ENCODE measurements at regions not wholly inside any gene's neighbourhood (a gene's known extent, or its start where the extent isn't known, plus 50 kb on each side); places are given as distances from the start of the nearest gene placed in this dataset.
A peak's percentile ranks its signal among the peaks of the same experiment; 100 is the strongest.

DNA sequence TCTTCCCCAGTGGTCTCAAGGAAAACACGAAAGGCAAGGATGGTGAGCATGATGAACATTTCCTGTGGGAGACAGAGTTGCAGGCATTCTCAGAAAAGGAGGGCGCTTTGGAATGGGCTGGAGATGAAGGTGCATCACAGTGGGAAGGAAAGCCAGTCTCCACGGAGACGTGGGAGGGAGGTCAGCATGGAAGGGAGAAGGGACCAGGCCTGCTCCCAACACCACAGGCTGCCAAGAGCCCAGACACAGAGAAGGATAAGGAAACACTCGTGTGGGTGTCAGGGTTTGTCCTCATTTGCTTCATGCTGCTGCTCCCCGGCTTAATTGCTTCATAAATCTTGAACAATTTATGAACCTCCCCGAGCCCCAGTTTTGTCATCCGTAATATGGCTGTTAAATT is 231.5 kb upstream of the ZNF32 start:
- Histone ChIP-seq H3K27ac (ENCODE audit: low read depth in 1 of 2, low read length in 2 of 2) (no peak overlapping the region), H3K9ac (ENCODE audit: low read depth in 1 of 2, low read length in 2 of 2) (no peak overlapping the region), H3K4me1 (ENCODE audit: control insufficient read depth in 4 of 4, insufficient read depth in 4 of 4, low read length in 3 of 4) (no peaks in the 10 kb centered on the region), H3K4me3 (ENCODE audit: low read depth in 1 of 3, low read length in 3 of 3) (no peak overlapping the region), H3K36me3 (ENCODE audit: control insufficient read depth in 4 of 4, insufficient read depth in 3 of 4, low read depth in 1 of 4, low read length in 3 of 4) (no peaks in the 10 kb centered on the region), H3K27me3 (ENCODE audit: control insufficient read depth in 4 of 4, insufficient read depth in 4 of 4, low read length in 3 of 4) (peaks cover 0 to 6% (median 0%) of the 10 kb centered on the region in 4 donors), H3K9me3 (ENCODE audit: control insufficient read depth in 4 of 4, low read length in 3 of 4) (no peaks in the 10 kb centered on the region)
- 76% methylated on average over 8 of the region's 8 CpGs for WGBS
- TF ChIP-seq, protein P1, sequence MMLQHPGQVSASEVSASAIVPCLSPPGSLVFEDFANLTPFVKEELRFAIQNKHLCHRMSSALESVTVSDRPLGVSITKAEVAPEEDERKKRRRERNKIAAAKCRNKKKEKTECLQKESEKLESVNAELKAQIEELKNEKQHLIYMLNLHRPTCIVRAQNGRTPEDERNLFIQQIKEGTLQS (IDR thresholded peaks at IDR 0.05) = no peak
- TF ChIP-seq HNF4A (conservative IDR thresholded peaks at IDR 0.05) (no peak), FOXA1 (IDR thresholded peaks at IDR 0.05) (no peak), YY1 (IDR thresholded peaks at IDR 0.05) (no peak)
- no peak for DNase-seq (ENCODE audit: low spot score)

DNA sequence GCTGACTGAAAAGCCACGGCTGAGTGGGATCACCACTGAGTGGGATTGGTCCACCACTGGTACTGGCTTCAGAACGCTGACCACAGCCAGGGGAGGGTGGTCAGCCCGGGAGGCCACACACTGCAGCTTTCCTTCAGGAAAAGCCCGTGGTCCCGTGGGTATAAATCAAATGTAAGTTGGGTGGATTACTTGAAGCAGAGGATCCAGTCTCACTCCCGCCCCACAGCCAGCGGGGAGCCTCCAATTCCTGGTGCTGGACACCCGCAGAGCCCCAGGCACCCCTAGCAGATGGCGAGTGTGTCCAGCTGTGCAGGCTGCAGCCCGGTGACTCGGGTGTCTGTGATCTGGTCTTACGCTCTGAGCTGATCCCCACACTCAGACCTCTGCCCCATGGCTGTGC is 231.1 kb upstream of the ZNF32 start:
- H3K4me3 ChIP-seq (ENCODE audit: low read depth in 1 of 3, low read length in 3 of 3) = no peak overlapping the region
- no peak overlapping the region for H3K27ac ChIP-seq (ENCODE audit: low read depth in 1 of 2, low read length in 2 of 2)
- TF ChIP-seq GABPA (IDR thresholded peaks at IDR 0.05 in 1 of 2, conservative IDR thresholded peaks at IDR 0.05 in 1 of 2) = no peak
- no peak for TF ChIP-seq YY1 (IDR thresholded peaks at IDR 0.05)
- no peak for DNase-seq (ENCODE audit: low spot score)
- no peak overlapping the region for H3K9ac ChIP-seq (ENCODE audit: low read depth in 1 of 2, low read length in 2 of 2)
- H3K4me1 ChIP-seq (ENCODE audit: control insufficient read depth in 4 of 4, insufficient read depth in 4 of 4, low read length in 3 of 4) = no peaks in the 10 kb centered on the region
- H3K36me3 ChIP-seq (ENCODE audit: control insufficient read depth in 4 of 4, insufficient read depth in 3 of 4, low read depth in 1 of 4, low read length in 3 of 4) = no peaks in the 10 kb centered on the region
- whole genome bisulfite sequencing = 90% methylated on average over 12 of the region's 12 CpGs
- H3K9me3 ChIP-seq (ENCODE audit: control insufficient read depth in 4 of 4, low read length in 3 of 4) = no peaks in the 10 kb centered on the region
- peaks cover 0 to 6% (median 0%) of the 10 kb centered on the region in 4 donors for H3K27me3 ChIP-seq (ENCODE audit: control insufficient read depth in 4 of 4, insufficient read depth in 4 of 4, low read length in 3 of 4)

DNA sequence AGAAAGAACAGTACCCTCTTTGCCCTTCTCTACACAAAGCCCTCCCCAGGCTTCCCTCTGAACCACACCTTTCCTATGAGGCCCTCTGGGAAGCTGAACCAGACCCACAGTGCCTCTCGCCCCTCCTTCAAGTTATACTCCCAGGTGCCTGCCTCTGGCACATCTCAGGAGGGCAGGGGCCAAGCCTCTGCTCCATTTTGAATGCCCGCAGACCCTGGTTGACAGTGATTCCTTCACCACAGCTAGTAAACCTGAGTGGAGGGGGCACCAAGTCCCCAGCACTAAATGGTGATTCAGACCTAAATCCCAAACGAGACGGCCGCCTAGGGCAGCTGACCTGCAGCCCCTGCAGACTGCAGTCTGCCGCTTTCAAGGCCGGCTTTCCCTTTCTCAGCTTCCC is 230.5 kb upstream of the ZNF32 start:
- H3K4me1 ChIP-seq (ENCODE audit: control insufficient read depth in 4 of 4, insufficient read depth in 4 of 4, low read length in 3 of 4) = no peaks in the 10 kb centered on the region
- H3K9ac ChIP-seq (ENCODE audit: low read depth in 1 of 2, low read length in 2 of 2) = no peak overlapping the region
- H3K4me3 ChIP-seq (ENCODE audit: low read depth in 1 of 3, low read length in 3 of 3) = no peak overlapping the region
- no peaks in the 10 kb centered on the region for H3K36me3 ChIP-seq (ENCODE audit: control insufficient read depth in 4 of 4, insufficient read depth in 3 of 4, low read depth in 1 of 4, low read length in 3 of 4)
- TF ChIP-seq, protein P2, sequence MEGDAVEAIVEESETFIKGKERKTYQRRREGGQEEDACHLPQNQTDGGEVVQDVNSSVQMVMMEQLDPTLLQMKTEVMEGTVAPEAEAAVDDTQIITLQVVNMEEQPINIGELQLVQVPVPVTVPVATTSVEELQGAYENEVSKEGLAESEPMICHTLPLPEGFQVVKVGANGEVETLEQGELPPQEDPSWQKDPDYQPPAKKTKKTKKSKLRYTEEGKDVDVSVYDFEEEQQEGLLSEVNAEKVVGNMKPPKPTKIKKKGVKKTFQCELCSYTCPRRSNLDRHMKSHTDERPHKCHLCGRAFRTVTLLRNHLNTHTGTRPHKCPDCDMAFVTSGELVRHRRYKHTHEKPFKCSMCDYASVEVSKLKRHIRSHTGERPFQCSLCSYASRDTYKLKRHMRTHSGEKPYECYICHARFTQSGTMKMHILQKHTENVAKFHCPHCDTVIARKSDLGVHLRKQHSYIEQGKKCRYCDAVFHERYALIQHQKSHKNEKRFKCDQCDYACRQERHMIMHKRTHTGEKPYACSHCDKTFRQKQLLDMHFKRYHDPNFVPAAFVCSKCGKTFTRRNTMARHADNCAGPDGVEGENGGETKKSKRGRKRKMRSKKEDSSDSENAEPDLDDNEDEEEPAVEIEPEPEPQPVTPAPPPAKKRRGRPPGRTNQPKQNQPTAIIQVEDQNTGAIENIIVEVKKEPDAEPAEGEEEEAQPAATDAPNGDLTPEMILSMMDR (IDR thresholded peaks at IDR 0.05; ENCODE audit: low read depth, low read length, missing input control) = no peak
- TF ChIP-seq RXRA (IDR thresholded peaks at IDR 0.05) (no peak), GABPA (IDR thresholded peaks at IDR 0.05 in 1 of 2, conservative IDR thresholded peaks at IDR 0.05 in 1 of 2) (no peak), HNF4G (IDR thresholded peaks at IDR 0.05) (no peak), FOXA1 (IDR thresholded peaks at IDR 0.05) (no peak), RAD21 (IDR thresholded peaks at IDR 0.05) (no peak)
- TF ChIP-seq, protein P3, sequence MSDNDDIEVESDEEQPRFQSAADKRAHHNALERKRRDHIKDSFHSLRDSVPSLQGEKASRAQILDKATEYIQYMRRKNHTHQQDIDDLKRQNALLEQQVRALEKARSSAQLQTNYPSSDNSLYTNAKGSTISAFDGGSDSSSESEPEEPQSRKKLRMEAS (IDR thresholded peaks at IDR 0.05) = no peak
- TF ChIP-seq, protein P4, sequence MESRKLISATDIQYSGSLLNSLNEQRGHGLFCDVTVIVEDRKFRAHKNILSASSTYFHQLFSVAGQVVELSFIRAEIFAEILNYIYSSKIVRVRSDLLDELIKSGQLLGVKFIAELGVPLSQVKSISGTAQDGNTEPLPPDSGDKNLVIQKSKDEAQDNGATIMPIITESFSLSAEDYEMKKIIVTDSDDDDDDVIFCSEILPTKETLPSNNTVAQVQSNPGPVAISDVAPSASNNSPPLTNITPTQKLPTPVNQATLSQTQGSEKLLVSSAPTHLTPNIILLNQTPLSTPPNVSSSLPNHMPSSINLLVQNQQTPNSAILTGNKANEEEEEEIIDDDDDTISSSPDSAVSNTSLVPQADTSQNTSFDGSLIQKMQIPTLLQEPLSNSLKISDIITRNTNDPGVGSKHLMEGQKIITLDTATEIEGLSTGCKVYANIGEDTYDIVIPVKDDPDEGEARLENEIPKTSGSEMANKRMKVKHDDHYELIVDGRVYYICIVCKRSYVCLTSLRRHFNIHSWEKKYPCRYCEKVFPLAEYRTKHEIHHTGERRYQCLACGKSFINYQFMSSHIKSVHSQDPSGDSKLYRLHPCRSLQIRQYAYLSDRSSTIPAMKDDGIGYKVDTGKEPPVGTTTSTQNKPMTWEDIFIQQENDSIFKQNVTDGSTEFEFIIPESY (IDR thresholded peaks at IDR 0.05) = no peak
- H3K27me3 ChIP-seq (ENCODE audit: control insufficient read depth in 4 of 4, insufficient read depth in 4 of 4, low read length in 3 of 4) = peaks cover 0 to 6% (median 0%) of the 10 kb centered on the region in 4 donors
- H3K9me3 ChIP-seq (ENCODE audit: control insufficient read depth in 4 of 4, low read length in 3 of 4) = no peaks in the 10 kb centered on the region
- H3K27ac ChIP-seq (ENCODE audit: low read depth in 1 of 2, low read length in 2 of 2) = peak overlapping the region in 1 of 2 donors; percentile 38
- WGBS = 90% methylated on average over 7 of the region's 7 CpGs
- DNase-seq (ENCODE audit: low spot score) = no peak

All from liver (tissue), 8 donors.